ENCODE measurements at regions not wholly inside any gene's neighbourhood (a gene's known extent, or its start where the extent isn't known, plus 50 kb on each side); places are given as distances from the start of the nearest gene placed in this dataset.

DNA sequence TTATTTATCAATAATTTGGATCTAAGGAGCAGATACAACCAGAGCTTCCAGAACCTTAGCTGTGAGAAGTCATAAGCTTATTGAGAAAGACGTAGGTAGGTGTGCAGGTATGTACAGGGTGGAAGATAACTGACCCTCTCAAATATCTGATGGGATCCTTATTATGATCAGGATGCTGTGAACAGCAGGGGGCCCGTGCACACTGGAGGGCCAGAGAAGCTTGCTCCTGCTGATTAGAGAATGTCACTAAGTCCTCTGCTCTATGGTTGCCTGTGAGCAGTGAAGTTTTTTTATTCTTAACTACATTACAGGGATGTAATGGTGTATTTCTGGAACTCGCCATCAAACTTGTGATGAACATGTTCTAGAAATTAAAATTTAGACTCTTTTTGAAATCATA lies 108.9 kb upstream of the POU5F2 start:
- Histone ChIP-seq H3K4me2 (ENCODE audit: control insufficient read depth, extremely low read depth, insufficient read depth, low read depth, low read length) (no peak overlapping the region), H3K9ac (ENCODE audit: control insufficient read depth, extremely low read depth, insufficient read depth, low read length) (no peak overlapping the region), H4K20me1 (ENCODE audit: control insufficient read depth, extremely low read depth, insufficient read depth, low read length) (no peaks in the 10 kb centered on the region), H3K79me2 (ENCODE audit: control insufficient read depth, insufficient read depth, low read length) (no peaks in the 10 kb centered on the region), H3K36me3 (ENCODE audit: control insufficient read depth in 2 of 2, extremely low read depth in 1 of 2, insufficient read depth in 2 of 2, low read length in 2 of 2) (no peaks in the 10 kb centered on the region), H3K27ac (ENCODE audit: control insufficient read depth, insufficient read depth, low read length) (no peak overlapping the region), H3K27me3 (ENCODE audit: control insufficient read depth, extremely low read depth, insufficient read depth, low read length) (no peaks in the 10 kb centered on the region), H2AFZ (ENCODE audit: control insufficient read depth, low read length) (no peak overlapping the region), H3K4me1 (ENCODE audit: control insufficient read depth, extremely low read depth, insufficient read depth, low read length) (no peaks in the 10 kb centered on the region), H3K9me3 (ENCODE audit: control insufficient read depth, low read depth, low read length) (no peaks in the 10 kb centered on the region), H3K4me3 (ENCODE audit: control insufficient read depth in 2 of 3, extremely low read depth in 1 of 3, insufficient read depth in 2 of 3, low read depth in 1 of 3, low read length in 3 of 3) (no peak overlapping the region), H3K9me1 (ENCODE audit: control insufficient read depth, extremely low read depth, insufficient read depth, low read length) (no peaks in the 10 kb centered on the region)
- dilution Hi-C loops (cut with MboI; ENCODE audit: extremely low pct_ligation_motif_present, low sequenced_read_pairs), result no loop called here
- TF ChIP-seq EZH2 (IDR thresholded peaks at IDR 0.05; ENCODE audit: low read length), result no peak
- TF ChIP-seq, protein P1, sequence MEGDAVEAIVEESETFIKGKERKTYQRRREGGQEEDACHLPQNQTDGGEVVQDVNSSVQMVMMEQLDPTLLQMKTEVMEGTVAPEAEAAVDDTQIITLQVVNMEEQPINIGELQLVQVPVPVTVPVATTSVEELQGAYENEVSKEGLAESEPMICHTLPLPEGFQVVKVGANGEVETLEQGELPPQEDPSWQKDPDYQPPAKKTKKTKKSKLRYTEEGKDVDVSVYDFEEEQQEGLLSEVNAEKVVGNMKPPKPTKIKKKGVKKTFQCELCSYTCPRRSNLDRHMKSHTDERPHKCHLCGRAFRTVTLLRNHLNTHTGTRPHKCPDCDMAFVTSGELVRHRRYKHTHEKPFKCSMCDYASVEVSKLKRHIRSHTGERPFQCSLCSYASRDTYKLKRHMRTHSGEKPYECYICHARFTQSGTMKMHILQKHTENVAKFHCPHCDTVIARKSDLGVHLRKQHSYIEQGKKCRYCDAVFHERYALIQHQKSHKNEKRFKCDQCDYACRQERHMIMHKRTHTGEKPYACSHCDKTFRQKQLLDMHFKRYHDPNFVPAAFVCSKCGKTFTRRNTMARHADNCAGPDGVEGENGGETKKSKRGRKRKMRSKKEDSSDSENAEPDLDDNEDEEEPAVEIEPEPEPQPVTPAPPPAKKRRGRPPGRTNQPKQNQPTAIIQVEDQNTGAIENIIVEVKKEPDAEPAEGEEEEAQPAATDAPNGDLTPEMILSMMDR (optimal IDR thresholded peaks at IDR 0.05 in 1 of 3, IDR thresholded peaks at IDR 0.05 in 1 of 3, conservative IDR thresholded peaks at IDR 0.05 in 1 of 3; ENCODE audit: extremely low read depth in 1 of 3, insufficient read depth in 2 of 3, low read length in 3 of 3), result peak in 1 of 3 experiments; percentile 1
- FAIRE-seq (no peak), DNase-seq (ENCODE audit: low read depth, low spot score) (no peak)

DNA sequence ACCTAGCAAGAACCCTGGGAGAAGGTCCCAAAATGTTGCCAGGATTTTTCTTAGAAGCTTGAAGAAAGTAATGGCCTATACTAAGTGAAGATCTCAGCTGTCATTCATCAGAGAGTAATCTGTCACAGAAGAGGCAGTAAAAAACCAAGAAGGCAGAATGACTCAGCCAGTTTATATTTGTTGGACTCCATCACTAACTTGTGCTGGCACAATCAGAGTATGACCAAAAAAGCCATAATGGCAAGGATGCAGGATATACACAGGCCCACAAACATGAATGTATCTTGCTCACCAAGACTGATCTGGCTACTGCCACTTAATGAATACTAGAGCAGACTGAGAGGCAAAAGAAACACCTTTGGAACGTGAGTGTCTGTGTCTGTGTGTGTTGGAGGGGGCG lies 104.0 kb upstream of the POU5F2 start:
- dilution Hi-C loops (cut with MboI; ENCODE audit: extremely low pct_ligation_motif_present, low sequenced_read_pairs), result no loop called here
- no peaks in the 10 kb centered on the region for H3K36me3 ChIP-seq (ENCODE audit: control insufficient read depth in 2 of 2, extremely low read depth in 1 of 2, insufficient read depth in 2 of 2, low read length in 2 of 2)
- DNase-seq (ENCODE audit: low read depth, low spot score), result no peak
- H3K79me2 ChIP-seq (ENCODE audit: control insufficient read depth, insufficient read depth, low read length), result no peaks in the 10 kb centered on the region
- no peaks in the 10 kb centered on the region for H4K20me1 ChIP-seq (ENCODE audit: control insufficient read depth, extremely low read depth, insufficient read depth, low read length)
- no peak overlapping the region for H3K27ac ChIP-seq (ENCODE audit: control insufficient read depth, insufficient read depth, low read length)
- H3K4me1 ChIP-seq (ENCODE audit: control insufficient read depth, extremely low read depth, insufficient read depth, low read length), result no peaks in the 10 kb centered on the region
- no peaks in the 10 kb centered on the region for H3K9me1 ChIP-seq (ENCODE audit: control insufficient read depth, extremely low read depth, insufficient read depth, low read length)
- H3K27me3 ChIP-seq (ENCODE audit: control insufficient read depth, extremely low read depth, insufficient read depth, low read length), result no peaks in the 10 kb centered on the region
- H3K9me3 ChIP-seq (ENCODE audit: control insufficient read depth, low read depth, low read length), result peaks cover 2% of the 10 kb centered on the region
- H3K4me3 ChIP-seq (ENCODE audit: control insufficient read depth in 2 of 3, extremely low read depth in 1 of 3, insufficient read depth in 2 of 3, low read depth in 1 of 3, low read length in 3 of 3), result no peak overlapping the region
- no peak overlapping the region for H3K9ac ChIP-seq (ENCODE audit: control insufficient read depth, extremely low read depth, insufficient read depth, low read length)
- FAIRE-seq, result no peak
- H2AFZ ChIP-seq (ENCODE audit: control insufficient read depth, low read length), result no peak overlapping the region
- no peak for TF ChIP-seq EZH2 (IDR thresholded peaks at IDR 0.05; ENCODE audit: low read length)
- TF ChIP-seq, protein P1 (optimal IDR thresholded peaks at IDR 0.05 in 1 of 3, IDR thresholded peaks at IDR 0.05 in 1 of 3, conservative IDR thresholded peaks at IDR 0.05 in 1 of 3; ENCODE audit: extremely low read depth in 1 of 3, insufficient read depth in 2 of 3, low read length in 3 of 3), result no peak
- H3K4me2 ChIP-seq (ENCODE audit: control insufficient read depth, extremely low read depth, insufficient read depth, low read depth, low read length), result no peak overlapping the region

All from keratinocyte (primary cell).